ENCODE measurements at regions not wholly inside any gene's neighbourhood (a gene's known extent, or its start where the extent isn't known, plus 50 kb on each side); places are given as distances from the start of the nearest gene placed in this dataset.

GRCh38 chr6:144377586-144378210, 92.6 kb downstream of the UTRN start:
- TF ChIP-seq REST (IDR thresholded peaks at IDR 0.05; ENCODE audit: low read depth) (no peak), RAD21 (IDR thresholded peaks at IDR 0.05; ENCODE audit: low read depth) (no peak), YY1 (IDR thresholded peaks at IDR 0.05; ENCODE audit: low read depth) (no peak), EP300 (IDR thresholded peaks at IDR 0.05; ENCODE audit: borderline replicate concordance) (no peak), EGR1 (IDR thresholded peaks at IDR 0.05) (no peak), TAF1 (IDR thresholded peaks at IDR 0.05; ENCODE audit: low read depth) (no peak), MAX (IDR thresholded peaks at IDR 0.05) (no peak), TEAD4 (IDR thresholded peaks at IDR 0.05) (no peak), CEBPB (IDR thresholded peaks at IDR 0.05) (no peak), USF1 (IDR thresholded peaks at IDR 0.05) (no peak), CREB1 (IDR thresholded peaks at IDR 0.05; ENCODE audit: low read depth) (no peak), ZBTB7A (IDR thresholded peaks at IDR 0.05; ENCODE audit: low read depth) (no peak)
